ENCODE measurements at regions not wholly inside any gene's neighbourhood (a gene's known extent, or its start where the extent isn't known, plus 50 kb on each side); places are given as distances from the start of the nearest gene placed in this dataset.
"Not testable (repeated sequence)": the region's sequence is repeated elsewhere in the genome, so short reads cannot be mapped to it uniquely, and the experiment has no call there.

GRCh38 chr17:27091043-27091497, 202.8 kb upstream of the WSB1 start:
- H3K4me2 ChIP-seq, result no peak overlapping the region
- H3K4me1 ChIP-seq (ENCODE audit: low read depth, poor library complexity, severe bottlenecking), result no peaks in the 10 kb centered on the region
- no peak overlapping the region for H2AFZ ChIP-seq (ENCODE audit: low read depth)
- no peaks in the 10 kb centered on the region for H3K36me3 ChIP-seq (ENCODE audit: insufficient read depth)
- no peaks in the 10 kb centered on the region for H3K27me3 ChIP-seq (ENCODE audit: insufficient read depth, low read depth)
- no peaks in the 10 kb centered on the region for H3K79me2 ChIP-seq (ENCODE audit: insufficient read depth, low read depth)
- no peak overlapping the region for H3K27ac ChIP-seq
- no peak for TF ChIP-seq CTCF (conservative IDR thresholded peaks at IDR 0.05; ENCODE audit: low read depth, low read length)
- no peak overlapping the region for H3K9ac ChIP-seq
- no peaks in the 10 kb centered on the region for H4K20me1 ChIP-seq (ENCODE audit: insufficient read depth)
- no peak overlapping the region for H3K4me3 ChIP-seq (IDR thresholded peaks at IDR 0.05; ENCODE audit: insufficient read depth, low read depth, low read length)

- not testable (repeated sequence) for H3K79me2 ChIP-seq (ENCODE audit: insufficient read depth, low read depth)
Measured at GRCh38 chr17:27094179-27094578, 199.7 kb upstream of the WSB1 start.

GRCh38 chr17:27095821-27096220, 198.1 kb upstream of the WSB1 start:
- H2AFZ ChIP-seq (ENCODE audit: low read depth); H3K4me3 ChIP-seq (IDR thresholded peaks at IDR 0.05; ENCODE audit: insufficient read depth, low read depth, low read length); H3K4me1 ChIP-seq (ENCODE audit: low read depth, poor library complexity, severe bottlenecking); H3K4me2 ChIP-seq; H3K36me3 ChIP-seq (ENCODE audit: insufficient read depth); H4K20me1 ChIP-seq (ENCODE audit: insufficient read depth); H3K27ac ChIP-seq; H3K79me2 ChIP-seq (ENCODE audit: insufficient read depth, low read depth); H3K27me3 ChIP-seq (ENCODE audit: insufficient read depth, low read depth); H3K9ac ChIP-seq: not testable (repeated sequence)

More at GRCh38 chr17:27094179-27094578, 199.7 kb upstream of the WSB1 start:
- H3K27ac ChIP-seq; H3K4me2 ChIP-seq; H4K20me1 ChIP-seq (ENCODE audit: insufficient read depth); H2AFZ ChIP-seq (ENCODE audit: low read depth); H3K27me3 ChIP-seq (ENCODE audit: insufficient read depth, low read depth); H3K9ac ChIP-seq; H3K4me3 ChIP-seq (IDR thresholded peaks at IDR 0.05; ENCODE audit: insufficient read depth, low read depth, low read length); H3K4me1 ChIP-seq (ENCODE audit: low read depth, poor library complexity, severe bottlenecking); H3K36me3 ChIP-seq (ENCODE audit: insufficient read depth): not testable (repeated sequence)

- H3K27me3 ChIP-seq (ENCODE audit: insufficient read depth, low read depth); H3K27ac ChIP-seq; H3K4me1 ChIP-seq (ENCODE audit: low read depth, poor library complexity, severe bottlenecking); H3K9ac ChIP-seq; H3K4me2 ChIP-seq; H3K36me3 ChIP-seq (ENCODE audit: insufficient read depth); H2AFZ ChIP-seq (ENCODE audit: low read depth); H3K79me2 ChIP-seq (ENCODE audit: insufficient read depth, low read depth); H3K4me3 ChIP-seq (IDR thresholded peaks at IDR 0.05; ENCODE audit: insufficient read depth, low read depth, low read length); H4K20me1 ChIP-seq (ENCODE audit: insufficient read depth): not testable (repeated sequence)
Measured at GRCh38 chr17:27099266-27099665, 194.6 kb upstream of the WSB1 start.

GRCh38 chr17:27104605-27105221, 189.2 kb upstream of the WSB1 start:
- not testable (repeated sequence) for H3K36me3 ChIP-seq (ENCODE audit: insufficient read depth); H3K4me1 ChIP-seq (ENCODE audit: low read depth, poor library complexity, severe bottlenecking); H2AFZ ChIP-seq (ENCODE audit: low read depth); H3K27me3 ChIP-seq (ENCODE audit: insufficient read depth, low read depth); H3K9ac ChIP-seq; H3K4me3 ChIP-seq (IDR thresholded peaks at IDR 0.05; ENCODE audit: insufficient read depth, low read depth, low read length); H3K27ac ChIP-seq; H4K20me1 ChIP-seq (ENCODE audit: insufficient read depth); H3K79me2 ChIP-seq (ENCODE audit: insufficient read depth, low read depth); H3K4me2 ChIP-seq

- H3K4me3 ChIP-seq (IDR thresholded peaks at IDR 0.05; ENCODE audit: insufficient read depth, low read depth, low read length), result no peak overlapping the region
- no peaks in the 10 kb centered on the region for H3K36me3 ChIP-seq (ENCODE audit: insufficient read depth)
- no peaks in the 10 kb centered on the region for H4K20me1 ChIP-seq (ENCODE audit: insufficient read depth)
- no peaks in the 10 kb centered on the region for H3K27me3 ChIP-seq (ENCODE audit: insufficient read depth, low read depth)
- no peaks in the 10 kb centered on the region for H3K4me1 ChIP-seq (ENCODE audit: low read depth, poor library complexity, severe bottlenecking)
- no peak overlapping the region for H2AFZ ChIP-seq (ENCODE audit: low read depth)
- no peak overlapping the region for H3K27ac ChIP-seq
- H3K9ac ChIP-seq, result no peak overlapping the region
- no peak overlapping the region for H3K4me2 ChIP-seq
- TF ChIP-seq CTCF (conservative IDR thresholded peaks at IDR 0.05; ENCODE audit: low read depth, low read length), result no peak
- H3K79me2 ChIP-seq (ENCODE audit: insufficient read depth, low read depth), result no peaks in the 10 kb centered on the region
Measured at GRCh38 chr17:27105636-27106035, 188.3 kb upstream of the WSB1 start.
